ENCODE measurements at regions not wholly inside any gene's neighbourhood (a gene's known extent, or its start where the extent isn't known, plus 50 kb on each side); places are given as distances from the start of the nearest gene placed in this dataset.

- TF ChIP-seq, protein P1, sequence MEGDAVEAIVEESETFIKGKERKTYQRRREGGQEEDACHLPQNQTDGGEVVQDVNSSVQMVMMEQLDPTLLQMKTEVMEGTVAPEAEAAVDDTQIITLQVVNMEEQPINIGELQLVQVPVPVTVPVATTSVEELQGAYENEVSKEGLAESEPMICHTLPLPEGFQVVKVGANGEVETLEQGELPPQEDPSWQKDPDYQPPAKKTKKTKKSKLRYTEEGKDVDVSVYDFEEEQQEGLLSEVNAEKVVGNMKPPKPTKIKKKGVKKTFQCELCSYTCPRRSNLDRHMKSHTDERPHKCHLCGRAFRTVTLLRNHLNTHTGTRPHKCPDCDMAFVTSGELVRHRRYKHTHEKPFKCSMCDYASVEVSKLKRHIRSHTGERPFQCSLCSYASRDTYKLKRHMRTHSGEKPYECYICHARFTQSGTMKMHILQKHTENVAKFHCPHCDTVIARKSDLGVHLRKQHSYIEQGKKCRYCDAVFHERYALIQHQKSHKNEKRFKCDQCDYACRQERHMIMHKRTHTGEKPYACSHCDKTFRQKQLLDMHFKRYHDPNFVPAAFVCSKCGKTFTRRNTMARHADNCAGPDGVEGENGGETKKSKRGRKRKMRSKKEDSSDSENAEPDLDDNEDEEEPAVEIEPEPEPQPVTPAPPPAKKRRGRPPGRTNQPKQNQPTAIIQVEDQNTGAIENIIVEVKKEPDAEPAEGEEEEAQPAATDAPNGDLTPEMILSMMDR (IDR thresholded peaks at IDR 0.05): no peak
- TF ChIP-seq POLR2A (IDR thresholded peaks at IDR 0.05): no peak
Measured at GRCh38 chr11:43556612-43557375, 123.7 kb upstream of the HSD17B12 start.
